ENCODE measurements at regions not wholly inside any gene's neighbourhood (a gene's known extent, or its start where the extent isn't known, plus 50 kb on each side); places are given as distances from the start of the nearest gene placed in this dataset.

DNA sequence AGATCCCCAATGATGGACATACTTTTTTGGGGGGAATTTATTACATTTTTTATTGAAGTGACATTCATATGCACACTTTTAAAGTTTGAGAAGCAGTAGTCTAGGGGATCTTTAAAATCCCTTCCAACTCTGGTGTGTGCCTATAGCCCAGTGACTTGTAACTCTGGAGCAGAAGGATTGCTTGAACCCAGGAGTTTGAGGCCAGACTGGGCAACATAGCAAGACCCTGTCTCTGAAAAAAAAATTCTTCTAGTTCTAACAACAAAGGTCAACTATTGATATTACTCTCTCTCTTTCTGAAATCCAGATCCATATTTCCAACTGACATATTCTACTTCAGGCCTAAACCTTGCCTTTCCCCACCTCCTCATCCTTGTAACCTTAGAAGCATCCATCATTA is 148.2 kb upstream of the SPRY4 start:
- DNase-seq = no peak

DNA sequence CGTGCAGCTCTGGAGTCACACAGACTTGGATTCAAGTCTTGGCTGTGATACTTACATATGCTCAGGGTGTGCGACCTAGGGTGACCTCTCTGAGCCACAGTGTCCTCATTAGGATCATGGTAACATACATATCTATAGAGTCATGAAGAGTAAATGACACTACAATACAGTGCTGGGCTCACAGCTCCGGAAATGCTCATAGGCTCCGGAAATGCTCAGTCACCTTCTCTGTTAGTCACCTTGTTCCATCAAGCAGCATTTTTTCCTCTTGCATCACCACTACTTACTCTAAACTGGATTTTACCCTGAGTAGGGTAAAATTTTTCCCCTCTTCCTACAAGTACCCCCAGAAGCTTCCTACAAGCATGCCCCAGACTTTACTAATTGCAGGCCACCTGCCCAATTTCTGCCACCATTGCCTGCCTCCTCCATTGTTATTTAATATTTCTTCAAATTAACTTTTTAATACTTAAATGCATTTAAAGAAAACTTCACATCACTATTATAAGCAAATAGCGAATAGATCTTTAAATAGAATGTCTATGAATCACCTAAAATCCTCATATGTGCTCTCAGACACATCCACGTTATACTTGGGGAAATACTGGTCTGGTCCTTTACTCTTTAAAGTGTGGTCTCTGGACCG is 147.6 kb upstream of the SPRY4 start:
- DNase-seq = peak; percentile 77

DNA sequence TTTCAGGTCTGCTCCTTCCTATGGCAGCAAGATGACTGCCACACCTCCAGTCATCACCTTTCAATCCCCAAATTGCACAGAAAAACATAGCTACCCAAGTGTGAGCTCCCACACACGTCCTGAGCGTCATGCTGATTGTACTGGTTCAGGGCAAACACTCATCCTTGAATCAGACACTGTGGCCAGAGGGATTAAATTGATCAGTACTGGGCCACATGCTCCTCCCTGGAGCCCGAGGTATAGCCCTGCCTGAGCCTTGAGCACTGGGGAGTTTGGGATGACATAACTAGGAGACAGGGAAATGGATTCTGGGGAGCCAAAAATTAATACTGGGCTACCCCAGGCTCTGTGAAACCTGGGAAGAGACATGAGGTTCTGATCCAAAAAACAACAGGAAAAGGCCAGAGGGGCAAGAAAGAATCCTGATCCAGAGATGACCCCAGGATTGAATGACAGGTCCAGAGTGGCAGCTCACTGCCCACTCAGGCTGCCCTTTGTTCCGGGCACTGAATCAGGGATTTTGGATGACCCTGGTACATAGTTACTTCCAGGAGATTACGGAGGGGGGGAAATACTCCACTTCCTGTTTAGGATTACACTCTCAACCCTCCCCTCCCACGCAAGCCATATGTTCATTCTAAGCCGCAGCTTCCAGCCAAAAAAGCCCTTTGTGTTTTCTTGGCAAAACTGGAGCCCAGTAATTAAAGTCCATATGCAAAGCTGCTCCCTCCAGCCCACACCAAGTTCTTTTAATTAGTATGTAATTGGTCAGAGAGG is 141.6 kb upstream of the SPRY4 start:
- peak; percentile 9 for DNase-seq

DNA sequence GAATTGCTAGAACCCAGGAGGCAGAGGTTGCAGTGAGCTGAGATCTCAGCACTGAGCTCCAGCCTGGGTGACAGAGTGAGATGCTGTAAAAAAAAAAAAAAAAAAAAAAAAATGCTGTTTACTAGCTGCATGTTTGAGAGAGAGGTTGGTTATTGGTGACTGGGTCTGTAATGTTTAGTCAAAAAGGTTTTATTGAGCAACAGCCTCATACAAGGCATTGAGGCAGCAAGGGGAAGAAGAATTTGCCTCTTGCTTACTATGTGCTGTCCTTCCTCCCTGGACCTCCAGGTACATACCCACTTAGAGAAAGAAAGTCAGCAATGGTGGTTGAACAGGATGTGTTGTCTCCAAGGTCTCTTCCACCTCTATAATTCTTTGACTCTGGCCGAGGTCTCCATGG is 140.7 kb upstream of the SPRY4 start:
- no peak for DNase-seq

DNA sequence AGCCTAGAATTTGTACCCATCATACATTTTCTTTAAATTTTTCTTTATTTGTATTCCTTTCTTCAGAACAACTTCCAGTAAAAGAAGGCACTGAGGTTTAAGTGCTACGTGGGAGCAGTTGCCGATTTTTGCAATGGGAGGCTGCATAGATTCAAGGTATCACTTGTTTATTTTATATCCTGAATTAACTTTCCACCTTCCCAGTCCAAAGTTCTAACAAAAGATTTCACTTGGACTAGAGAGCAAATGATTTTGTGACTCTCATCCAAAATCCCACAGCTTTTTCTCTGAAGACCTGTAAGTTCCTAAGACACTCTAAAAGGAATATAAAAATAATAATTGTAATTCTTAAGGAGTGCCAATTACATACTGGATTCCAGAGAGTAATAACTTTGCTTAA is 139.1 kb upstream of the SPRY4 start:
- no peak for DNase-seq

DNA sequence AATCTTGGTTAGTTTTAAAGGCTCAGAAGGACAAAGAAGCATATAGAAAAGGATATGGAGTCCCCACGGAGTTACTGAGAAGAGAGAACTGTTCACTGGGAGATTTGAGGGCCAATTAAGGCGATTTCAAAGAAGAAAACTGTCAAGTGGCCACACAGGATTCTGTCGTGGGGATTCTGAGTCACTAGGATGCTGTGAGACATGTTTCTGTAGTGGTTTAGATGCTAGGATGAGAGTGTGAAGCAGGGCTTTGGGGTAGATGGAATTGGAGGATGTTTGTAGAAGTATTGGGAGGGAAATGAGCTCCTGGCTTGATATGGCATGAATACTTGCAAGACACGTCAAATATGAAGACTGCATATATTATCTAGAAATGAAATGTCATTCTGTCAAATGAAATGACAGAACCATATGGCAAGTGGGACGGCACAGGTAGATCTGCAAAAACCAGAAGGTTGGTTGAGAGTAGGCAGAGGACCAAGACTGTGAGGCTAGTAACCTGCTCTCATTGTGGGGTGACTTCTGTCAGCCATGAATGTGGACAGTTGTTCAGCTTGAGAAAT is 136.3 kb upstream of the SPRY4 start:
- no peak for DNase-seq

DNA sequence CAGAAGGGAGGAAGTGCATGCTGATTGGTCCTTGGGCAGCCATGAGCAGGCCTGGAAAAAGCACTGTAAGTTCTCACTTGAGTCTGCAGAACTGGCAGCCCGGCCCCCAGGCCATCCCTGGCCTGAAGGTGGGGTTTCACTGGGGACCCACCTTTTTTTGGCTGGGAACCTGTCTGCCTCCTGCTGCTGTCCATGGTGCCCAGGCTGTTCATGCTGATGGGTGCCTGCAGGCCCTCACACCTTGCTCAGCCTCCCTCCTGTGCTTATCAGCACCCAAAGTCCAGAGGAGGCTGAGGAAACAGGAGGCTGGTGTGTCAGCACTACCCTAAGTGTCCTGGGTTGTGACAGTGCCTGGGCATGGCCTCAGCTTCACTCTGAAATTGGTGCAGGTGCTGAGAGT is 134.4 kb upstream of the SPRY4 start:
- no peak for DNase-seq

DNA sequence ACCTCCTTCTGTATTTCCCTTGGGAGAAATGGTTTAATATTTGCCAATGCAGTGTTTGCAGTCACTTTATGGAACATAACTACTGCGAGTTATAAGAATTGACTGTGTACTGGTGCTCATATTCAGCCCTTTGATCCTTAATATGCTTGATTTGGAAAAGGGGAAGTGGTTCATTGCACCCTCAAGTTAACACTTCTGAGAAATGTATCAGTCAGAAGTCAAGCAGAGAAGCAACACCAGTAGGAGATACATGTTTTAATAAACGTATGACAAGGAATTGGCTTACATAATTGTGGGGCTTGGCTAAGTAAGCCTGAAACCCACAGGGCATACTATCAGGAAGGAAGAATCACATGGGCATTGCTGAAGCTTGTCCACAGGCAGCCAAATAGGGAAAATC is 131.0 kb upstream of the SPRY4 start:
- DNase-seq = no peak

DNA sequence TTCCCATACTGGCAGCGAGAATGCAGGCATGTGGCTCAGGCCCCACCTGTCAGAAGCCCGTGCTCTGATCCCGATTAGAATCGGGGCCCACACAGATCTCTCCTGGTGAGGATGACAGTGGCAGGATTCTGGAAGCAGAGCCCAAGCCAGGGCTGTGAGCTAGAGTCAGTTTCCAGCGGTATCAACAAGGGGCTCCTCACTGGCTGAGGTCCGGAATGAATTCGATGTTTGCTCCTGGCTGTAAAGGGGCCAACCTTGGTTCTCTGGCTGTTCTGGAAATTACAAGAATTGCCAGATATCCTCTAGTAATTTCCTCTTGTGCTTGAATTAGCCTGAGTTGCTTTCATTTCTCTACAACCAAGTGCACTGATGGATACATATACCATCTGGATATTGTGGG is 129.1 kb upstream of the SPRY4 start:
- no peak for DNase-seq

DNA sequence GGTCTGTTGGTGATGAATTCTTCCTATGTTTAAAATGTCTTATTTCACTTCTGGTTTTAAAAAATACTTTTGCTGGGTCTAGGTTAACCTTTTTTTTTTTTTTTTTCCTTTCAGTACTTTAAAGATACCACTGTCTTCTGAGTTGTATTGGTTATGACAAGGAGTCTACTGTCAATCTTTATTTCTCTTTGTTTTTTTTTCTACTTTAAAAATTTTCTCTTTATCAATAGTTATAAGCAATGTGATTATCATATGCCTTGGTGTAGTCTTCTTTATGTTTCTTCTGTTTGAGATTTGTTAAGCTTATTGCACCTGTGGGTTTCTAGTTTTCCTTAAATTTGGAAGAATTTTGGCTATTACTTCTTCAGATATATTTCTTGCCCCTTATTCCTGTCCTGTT is 125.6 kb upstream of the SPRY4 start:
- no peak for DNase-seq

DNA sequence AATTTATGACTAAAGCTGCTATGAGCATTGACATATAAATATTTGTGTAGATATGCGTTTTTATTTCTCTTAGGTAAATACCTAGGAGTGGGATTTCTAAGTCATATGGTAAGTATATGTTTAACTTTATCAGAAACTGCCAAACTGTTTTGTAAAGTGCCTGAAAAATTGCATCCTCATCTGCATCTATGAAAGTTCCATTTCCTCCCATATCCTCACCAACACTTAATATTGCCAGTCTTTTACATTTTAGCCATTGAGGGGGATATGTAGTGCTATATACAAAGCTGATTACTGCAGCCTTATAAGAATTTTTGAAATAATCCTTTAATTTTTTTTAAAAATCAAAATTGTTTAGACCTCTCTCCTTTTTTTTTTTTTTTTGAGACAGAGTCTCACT is 123.1 kb upstream of the SPRY4 start:
- DNase-seq = no peak

DNA sequence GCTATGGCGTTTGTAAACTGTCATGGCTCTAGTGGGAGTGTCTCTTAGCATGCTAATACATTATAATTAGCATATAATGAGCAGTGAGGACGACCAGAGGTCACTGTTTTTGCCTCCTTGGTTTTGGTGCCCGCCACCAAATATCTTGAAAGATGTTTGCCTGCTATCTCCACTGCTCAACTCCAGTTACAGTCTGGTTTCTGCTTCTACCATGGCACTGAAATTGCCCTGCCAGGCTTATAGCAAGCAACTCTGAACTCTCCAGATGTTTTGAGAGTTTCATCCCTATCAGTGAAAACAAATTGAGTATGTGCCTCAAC is 122.1 kb upstream of the SPRY4 start:
- no peak for DNase-seq

DNA sequence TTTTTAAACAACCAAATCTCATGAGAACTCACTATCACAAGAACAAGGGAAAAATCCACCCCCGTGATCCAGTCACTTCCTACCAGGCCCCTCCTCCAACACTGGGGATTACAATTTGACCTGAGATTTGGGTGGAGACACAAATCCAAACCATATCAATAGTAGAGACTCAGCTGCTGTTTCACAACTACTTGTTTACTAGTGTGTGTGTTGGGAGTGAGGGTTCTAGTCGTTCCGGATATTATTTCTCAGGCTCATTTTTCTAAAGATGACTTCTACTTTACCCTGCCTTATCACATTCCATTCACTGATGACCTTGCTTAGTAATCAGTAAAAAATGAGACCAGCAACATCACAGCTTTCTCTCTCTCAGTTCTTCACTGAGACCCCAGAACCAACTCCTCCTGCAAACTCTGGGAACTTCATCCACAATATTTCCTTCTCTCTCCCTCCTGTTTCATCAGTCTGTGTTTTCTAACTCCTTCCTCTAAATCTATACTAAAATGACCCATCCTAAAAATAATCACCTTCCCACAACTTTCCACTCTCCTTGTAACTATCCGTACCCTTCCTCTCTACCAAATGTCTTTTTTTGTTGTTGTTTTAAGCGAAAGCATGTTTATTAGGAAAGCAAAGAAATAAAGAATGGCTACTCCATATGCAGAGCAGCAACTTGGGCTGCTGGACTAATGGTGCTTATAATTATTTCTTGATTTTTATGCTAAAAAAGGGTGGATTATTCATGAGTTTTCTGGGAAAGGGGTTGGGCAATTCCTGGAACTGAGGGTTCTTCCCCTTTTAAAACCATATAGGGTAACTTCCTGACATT is 121.5 kb upstream of the SPRY4 start:
- no peak for DNase-seq

DNA sequence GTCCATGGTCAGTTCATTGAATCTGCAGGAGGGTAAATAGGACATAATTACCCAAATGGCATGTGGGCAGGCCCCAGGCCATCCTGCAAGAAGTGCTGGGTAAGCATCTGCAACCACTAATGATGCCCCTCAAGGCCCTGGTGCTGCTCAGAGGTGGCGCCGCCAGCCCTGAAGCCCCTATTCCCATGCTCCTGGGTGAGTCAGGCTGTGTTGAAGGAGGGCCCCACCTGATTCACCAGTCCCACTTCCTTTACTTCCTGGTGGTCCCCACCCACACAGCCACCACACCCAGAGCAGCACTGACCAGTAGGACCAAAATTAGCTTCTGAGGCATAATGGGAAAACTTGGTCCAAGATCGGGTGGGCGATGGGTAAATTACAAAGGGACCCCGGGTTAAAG is 120.4 kb upstream of the SPRY4 start:
- no peak for DNase-seq

DNA sequence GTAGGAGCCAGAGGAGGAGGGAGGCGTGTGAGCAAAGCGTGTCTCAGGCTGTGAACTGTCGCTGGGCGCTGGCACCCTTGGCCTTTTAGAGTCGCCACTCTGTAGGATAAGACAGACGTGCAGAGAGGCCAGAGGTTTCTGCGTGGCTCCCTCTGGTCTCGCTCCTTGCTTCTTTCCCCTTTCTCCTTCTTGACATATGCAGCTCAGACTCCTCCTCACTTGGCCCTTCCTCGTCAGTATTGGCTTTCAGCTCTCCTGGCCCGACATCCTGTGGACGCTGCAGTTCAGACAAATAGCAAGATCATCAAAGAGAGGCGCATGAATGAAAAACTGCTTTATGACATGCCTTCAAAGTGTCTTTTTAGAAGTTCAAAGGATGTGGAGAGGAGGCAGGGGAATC is 116.8 kb upstream of the SPRY4 start:
- DNase-seq = peak; percentile 24

DNA sequence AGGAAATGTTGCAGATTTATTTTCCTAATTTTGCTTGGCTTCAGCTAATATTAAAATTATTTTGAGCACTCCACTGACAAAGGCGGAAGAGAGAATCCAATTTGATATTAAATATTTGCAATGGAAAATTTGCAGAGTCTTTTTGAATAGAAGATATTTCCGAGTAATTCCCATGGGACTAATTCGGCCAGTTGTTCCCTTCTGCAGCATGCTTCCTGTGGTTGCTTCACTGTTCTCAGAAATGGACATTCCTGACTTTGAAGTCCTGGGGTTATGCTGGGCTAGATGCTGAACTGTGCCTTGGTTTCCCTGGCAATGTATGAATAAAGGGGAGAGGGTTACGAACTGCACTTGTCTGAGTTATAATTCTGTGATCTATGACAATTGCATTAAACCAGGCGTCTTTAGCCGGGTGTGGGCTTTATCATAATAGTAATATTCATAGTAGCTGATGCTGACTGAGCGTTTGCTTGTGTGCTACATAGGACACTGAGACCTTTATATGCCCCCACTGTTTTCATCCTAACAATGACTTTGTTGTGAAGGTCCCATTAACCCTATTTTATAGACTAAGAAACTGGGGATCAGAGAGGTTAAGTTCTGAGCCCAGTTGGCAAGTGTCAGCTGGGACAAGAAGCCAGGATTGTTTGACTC is 114.5 kb upstream of the SPRY4 start:
- DNase-seq = no peak

DNA sequence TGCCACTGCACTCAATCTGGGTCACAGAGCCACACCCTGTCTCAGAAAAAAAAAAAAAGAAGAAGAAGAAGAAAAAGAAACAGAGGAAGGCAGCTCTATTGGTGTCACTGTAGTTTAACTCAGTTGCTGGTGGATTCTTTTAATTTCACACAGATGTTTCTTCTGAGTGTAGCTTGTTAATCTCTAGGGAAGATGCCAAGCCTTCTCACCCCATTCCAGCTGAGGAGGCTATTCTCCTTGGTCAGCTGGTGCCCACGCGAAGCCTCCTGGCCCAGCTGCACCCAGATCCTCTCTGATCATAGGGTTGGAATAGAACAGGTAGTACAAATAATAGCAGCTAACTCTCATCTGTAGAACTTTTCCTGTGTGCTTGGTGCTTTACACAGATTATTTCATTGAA is 113.8 kb upstream of the SPRY4 start:
- DNase-seq = no peak

DNA sequence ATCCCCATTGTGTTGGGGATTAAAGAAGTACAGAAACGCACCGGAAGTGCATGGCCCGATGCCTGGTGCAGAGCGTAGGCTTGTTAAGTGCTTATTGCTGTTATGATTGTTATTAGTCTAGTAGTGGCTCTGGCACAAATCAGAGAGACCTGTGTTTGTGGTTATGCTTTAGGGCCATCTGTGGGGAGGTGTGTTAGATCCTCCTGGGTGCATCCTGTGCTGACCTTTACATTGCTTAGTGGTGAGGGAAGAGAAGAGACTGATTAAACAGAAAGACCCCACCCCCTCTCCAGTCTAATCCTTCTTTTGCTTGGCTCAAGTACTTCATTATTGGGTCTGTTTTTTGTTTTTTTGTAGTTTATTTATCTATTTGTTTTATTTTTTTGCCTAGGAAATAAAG is 112.7 kb upstream of the SPRY4 start:
- no peak for DNase-seq

DNA sequence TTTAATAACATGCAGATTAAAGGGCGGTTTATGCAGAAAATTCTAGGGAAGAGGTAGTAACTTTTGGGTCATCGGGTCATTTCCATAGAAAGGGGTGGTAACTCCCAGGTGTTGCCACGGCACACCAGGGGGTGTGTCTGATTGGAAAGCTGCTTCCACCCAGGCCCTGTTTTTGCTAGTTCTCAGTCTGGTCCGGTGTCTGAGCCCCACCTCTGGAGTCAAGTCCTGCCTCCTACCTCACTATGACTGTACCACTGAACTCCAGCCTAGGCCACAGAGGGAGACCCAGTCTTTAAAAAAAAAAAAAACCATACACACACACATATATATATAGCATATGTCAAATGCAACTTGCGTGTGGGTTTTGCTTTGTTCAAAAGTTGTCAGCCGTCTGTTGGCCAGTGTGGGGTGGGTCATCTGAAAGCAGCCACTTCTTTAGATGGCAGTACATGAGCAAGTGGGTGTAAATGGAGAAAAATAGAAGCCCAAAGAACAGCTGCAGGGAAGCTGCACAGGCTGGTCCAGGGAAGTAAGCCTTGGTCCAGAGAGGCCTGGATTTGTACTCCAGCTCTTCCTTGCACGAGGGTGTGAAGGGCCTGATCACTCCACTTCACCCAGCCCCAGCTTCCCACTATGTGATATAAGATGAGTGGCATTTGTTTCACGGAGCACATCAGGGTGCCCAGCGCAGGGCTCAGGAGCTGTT is 110.7 kb upstream of the SPRY4 start:
- DNase-seq = no peak

DNA sequence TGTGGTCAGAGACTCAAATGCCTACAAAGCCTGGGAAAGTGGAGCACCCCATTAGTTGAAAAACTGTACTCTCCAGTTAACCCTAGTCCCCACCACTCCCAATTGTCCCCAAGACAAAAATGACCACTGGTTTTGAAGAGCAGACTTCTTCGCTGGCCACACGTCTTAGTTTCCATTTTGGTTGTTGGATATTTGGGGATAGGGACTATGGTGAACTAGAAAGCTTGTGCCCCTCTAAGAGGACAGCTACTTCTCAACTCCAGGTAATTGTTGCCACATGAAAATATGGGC is 109.4 kb upstream of the SPRY4 start:
- DNase-seq = no peak

DNA sequence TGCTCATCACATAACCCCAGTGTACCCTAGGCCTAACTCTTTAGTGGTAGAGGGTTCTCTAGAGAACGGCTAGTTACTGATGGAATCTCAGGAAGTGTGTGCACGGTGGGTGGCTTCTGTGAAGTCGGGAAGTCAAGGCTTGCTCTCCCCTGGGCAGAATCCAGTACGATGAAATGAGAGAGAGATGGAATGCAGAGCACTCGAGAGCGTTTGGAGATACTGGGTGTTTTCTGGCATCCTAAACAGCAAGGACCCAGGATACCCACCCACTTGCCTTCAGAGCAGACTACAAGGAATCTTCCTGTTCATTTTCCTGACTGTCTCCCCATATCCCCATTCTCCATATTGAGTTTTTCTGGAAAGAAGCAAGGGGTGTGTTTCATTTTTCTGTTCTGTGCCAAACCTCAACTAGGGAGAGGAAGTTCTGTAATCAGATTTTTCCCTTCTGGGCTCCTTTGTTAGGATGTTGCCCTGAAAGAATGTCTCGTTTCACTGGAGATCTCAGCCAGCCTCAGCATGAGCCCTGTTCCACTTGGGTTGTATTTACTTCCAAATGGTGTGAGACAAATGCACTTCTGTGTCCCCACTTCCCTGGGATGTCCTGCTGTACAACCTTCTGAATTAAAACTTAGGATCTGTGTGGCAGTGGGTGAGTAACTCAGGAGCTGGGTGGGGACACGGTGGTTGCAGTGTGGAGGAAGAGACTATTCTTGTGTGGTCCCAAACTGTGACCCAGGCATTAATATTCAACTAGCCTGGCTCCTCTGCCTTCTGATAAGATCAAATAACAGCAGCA is 108.9 kb upstream of the SPRY4 start:
- DNase-seq = no peak

DNA sequence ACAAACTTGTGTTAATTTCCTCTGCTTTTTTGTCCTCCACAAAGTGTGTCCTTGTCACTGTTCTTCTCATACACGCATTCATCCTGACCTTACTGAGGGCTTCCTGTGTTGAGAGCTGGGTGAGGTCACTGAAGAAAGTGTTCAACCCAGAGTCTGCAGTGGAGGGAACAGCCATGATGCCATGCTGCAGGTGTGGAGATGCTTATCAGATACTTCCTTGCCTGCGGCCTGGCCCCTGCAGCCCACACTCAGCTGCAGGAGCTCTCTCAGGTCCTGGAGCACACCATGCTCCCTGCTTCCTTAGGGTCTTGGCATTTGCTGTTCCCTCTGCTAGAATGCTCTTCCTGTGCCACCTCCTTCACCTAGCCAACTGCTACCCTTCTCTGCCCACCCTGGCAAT is 108.1 kb upstream of the SPRY4 start:
- DNase-seq = peak; percentile 50

All from stimulated activated CD4-positive, alpha-beta T cell treated with anti-CD3 and anti-CD28 coated beads, Interleukin-1b, Interleukin-23, amount 100 ng/mL, for 48 hours (primary cell).